ENCODE measurements at regions not wholly inside any gene's neighbourhood (a gene's known extent, or its start where the extent isn't known, plus 50 kb on each side); places are given as distances from the start of the nearest gene placed in this dataset.

DNA sequence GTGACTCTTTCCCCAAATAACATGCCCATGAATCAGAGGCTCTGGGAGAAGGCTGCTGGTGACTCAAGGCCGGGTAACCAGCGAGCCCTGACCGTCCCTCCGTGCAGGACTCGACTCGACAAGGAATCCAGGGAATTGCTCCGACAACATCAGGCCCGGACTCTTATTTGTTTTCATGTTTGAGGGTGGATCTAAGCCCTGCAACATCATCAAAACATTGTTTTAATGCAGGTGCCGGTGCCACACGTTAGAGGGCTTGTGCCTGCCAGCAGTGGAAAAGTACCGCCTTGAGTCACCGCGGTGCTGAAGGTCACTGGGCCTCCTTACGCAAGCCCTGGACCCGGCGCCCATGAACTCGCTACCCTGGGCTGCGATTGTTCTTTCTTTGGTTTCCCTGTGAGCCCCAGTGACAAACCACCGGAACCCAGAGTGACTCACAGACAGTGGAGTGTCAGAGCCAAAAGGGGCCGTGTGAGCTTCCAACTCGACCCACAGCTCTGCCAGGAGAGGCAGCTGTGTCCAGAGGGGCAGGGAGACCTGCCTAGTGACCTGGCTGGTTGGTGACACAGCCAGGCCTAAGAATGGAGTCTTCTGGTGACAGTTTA is 139.4 kb upstream of the SHH start:
- TF ChIP-seq, protein P1, sequence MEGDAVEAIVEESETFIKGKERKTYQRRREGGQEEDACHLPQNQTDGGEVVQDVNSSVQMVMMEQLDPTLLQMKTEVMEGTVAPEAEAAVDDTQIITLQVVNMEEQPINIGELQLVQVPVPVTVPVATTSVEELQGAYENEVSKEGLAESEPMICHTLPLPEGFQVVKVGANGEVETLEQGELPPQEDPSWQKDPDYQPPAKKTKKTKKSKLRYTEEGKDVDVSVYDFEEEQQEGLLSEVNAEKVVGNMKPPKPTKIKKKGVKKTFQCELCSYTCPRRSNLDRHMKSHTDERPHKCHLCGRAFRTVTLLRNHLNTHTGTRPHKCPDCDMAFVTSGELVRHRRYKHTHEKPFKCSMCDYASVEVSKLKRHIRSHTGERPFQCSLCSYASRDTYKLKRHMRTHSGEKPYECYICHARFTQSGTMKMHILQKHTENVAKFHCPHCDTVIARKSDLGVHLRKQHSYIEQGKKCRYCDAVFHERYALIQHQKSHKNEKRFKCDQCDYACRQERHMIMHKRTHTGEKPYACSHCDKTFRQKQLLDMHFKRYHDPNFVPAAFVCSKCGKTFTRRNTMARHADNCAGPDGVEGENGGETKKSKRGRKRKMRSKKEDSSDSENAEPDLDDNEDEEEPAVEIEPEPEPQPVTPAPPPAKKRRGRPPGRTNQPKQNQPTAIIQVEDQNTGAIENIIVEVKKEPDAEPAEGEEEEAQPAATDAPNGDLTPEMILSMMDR (IDR thresholded peaks at IDR 0.05; ENCODE audit: low read depth, low read length, poor library complexity, severe bottlenecking) = no peak
- no peak for TF ChIP-seq EZH2phosphoT487 (IDR thresholded peaks at IDR 0.05; ENCODE audit: borderline replicate concordance, low read length)

Data from DOHH2 (cell line).